Thoracic aorta (tissue), 2 donors: ENCODE measurements at regions not wholly inside any gene's neighbourhood (a gene's known extent, or its start where the extent isn't known, plus 50 kb on each side); places are given as distances from the start of the nearest gene placed in this dataset.

Experiments used
- ATAC-seq: fragments of 150-250 bp; one replicate; pipeline ENCODE4 v1.8.0; 2017; ENCODE audit warnings: low read depth; ENCODE audit not compliant: insufficient number of reproducible peaks, low FRiP score
- DNase-seq: peaks from one replicate; pipeline ENCODE4 v3.0.0-alpha.2; 2020; ENCODE audit warnings: low spot score
- H3K27ac ChIP-seq, 2 donors: fragments of 200-600 bp; sonication (generic); 1 replicate in 1 of 2; 2 replicates in 1 of 2; pipeline ENCODE4 v1.5.1; 2016; ENCODE audit warnings: mild to moderate bottlenecking in 2 of 2, moderate library complexity in 2 of 2
- H3K27me3 ChIP-seq: fragments of 200-600 bp; sonication (generic); replicated peaks from 2 replicates; pipeline ENCODE4 v1.6.0; 2016; ENCODE audit warnings: mild to moderate bottlenecking; ENCODE audit not compliant: insufficient read depth
- H3K36me3 ChIP-seq: fragments of 200-600 bp; sonication (generic); one replicate; pipeline ENCODE4 v1.5.1; 2016
- H3K4me1 ChIP-seq, 2 donors: fragments of 200-600 bp; sonication (generic); 1 replicate in 1 of 2; 2 replicates in 1 of 2; pipeline versions ENCODE4 v1.5.1 to v1.6.0; 2016; ENCODE audit warnings: low read depth in 2 of 2, mild to moderate bottlenecking in 1 of 2; ENCODE audit not compliant: control insufficient read depth in 1 of 2
- H3K4me3 ChIP-seq: fragments of 200-600 bp; sonication (generic); 2 replicates; pipeline ENCODE4 v1.5.1; 2016; ENCODE audit warnings: mild to moderate bottlenecking
- H3K9me3 ChIP-seq: fragments of 200-600 bp; sonication (generic); 2 replicates; pipeline ENCODE4 v1.5.1; 2016
- TF ChIP-seq, protein P1 (sequence below): fragments of 200-600 bp; sonication (generic); IDR thresholded peaks from one replicate; pipeline ENCODE4 v1.5.1; 2019; ENCODE audit warnings: antibody characterized with exemption

DNA sequence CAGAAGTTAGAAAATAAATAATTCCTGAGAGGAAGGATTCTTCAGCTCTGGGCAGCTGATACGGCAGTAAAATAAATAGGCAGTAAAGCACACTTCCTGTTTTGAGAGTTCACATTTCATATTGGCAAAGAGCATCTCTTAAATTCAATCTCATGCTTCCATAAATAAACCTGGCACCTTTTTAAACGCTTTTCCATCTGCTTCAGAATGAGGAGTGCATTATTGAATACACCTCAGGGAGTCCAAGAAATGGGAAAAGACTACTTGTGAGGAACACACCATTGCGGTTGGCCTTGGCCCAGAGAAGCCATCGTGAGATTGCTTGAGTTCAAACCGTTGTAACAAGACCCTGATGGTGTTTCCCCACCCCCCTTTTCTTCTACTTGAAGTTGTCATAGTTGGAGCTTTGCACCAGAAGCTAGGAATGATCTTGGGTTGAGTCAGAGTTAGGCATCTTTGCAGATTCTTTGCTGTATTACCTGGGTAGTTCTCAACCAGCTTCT is 123.9 kb downstream of the RDH14 start:
- Histone ChIP-seq H3K4me1 (peaks cover 3 to 42% of the 10 kb centered on the region in 2 donors), H3K4me3 (no peak overlapping the region)
- DNase-seq = no peak

DNA sequence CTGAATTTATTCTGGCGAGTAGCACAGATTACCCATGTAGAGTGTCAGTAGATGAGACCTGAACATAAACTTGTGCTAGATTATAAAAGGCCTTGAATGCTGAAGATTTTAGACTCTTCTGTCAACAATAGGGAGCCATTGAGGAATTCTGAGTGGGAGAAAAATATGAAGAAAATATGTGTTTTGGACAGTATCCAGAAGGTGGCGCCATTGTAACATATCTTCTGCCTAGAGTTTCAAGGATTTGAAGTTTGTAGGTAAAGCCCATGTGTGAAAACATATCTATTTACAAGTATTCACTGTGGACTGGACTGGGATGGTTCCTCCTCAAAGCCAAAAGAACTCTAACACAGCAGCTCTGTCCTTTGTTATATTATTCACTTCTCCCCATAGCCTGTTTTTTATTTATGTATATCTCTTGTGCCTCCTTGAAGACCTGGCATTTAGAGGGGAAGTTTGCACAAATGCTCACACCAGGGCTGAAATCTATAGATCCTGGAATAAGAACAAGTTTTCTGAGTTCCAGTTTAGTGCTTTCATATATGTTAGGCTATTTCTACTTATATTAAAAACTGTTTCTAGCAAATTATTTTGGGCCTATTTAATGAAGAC is 124.9 kb downstream of the RDH14 start:
- TF ChIP-seq, protein P1, sequence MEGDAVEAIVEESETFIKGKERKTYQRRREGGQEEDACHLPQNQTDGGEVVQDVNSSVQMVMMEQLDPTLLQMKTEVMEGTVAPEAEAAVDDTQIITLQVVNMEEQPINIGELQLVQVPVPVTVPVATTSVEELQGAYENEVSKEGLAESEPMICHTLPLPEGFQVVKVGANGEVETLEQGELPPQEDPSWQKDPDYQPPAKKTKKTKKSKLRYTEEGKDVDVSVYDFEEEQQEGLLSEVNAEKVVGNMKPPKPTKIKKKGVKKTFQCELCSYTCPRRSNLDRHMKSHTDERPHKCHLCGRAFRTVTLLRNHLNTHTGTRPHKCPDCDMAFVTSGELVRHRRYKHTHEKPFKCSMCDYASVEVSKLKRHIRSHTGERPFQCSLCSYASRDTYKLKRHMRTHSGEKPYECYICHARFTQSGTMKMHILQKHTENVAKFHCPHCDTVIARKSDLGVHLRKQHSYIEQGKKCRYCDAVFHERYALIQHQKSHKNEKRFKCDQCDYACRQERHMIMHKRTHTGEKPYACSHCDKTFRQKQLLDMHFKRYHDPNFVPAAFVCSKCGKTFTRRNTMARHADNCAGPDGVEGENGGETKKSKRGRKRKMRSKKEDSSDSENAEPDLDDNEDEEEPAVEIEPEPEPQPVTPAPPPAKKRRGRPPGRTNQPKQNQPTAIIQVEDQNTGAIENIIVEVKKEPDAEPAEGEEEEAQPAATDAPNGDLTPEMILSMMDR = peak; percentile 62

More for the DNA sequence above, 123.9 kb downstream of the RDH14 start:
- Histone ChIP-seq H3K36me3 (no peaks in the 10 kb centered on the region), H3K27ac (no peak overlapping the region), H3K27me3 (no peaks in the 10 kb centered on the region), H3K9me3 (no peaks in the 10 kb centered on the region)
- TF ChIP-seq, protein P1 = no peak
- no peak for ATAC-seq

DNA sequence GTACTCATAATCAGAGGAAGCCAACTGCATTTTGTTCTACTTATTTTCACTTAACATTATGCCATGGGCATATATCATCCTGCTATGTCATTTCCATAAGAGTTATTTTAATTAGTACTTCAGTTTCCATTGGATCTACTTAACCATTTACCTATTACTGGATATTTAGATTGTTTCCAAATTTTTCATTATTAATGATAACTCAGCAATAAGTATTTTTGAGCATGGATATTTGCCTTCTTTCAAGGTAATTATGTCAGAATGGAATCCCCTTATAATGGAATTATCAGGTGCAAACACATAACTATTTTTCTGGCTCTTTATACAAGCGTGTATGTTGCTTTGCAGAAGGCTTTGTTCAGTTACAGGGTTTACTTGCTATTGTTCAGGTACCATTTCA is 126.6 kb downstream of the RDH14 start:
- TF ChIP-seq, protein P1 = no peak
- peaks cover 3 to 27% of the 10 kb centered on the region in 2 donors for H3K4me1 ChIP-seq
- DNase-seq (no peak), ATAC-seq (no peak)
- H3K27ac ChIP-seq = no peak overlapping the region
- no peaks in the 10 kb centered on the region for H3K27me3 ChIP-seq
- H3K36me3 ChIP-seq = no peaks in the 10 kb centered on the region
- H3K4me3 ChIP-seq = no peak overlapping the region
- H3K9me3 ChIP-seq = no peaks in the 10 kb centered on the region

More for the DNA sequence above, 124.9 kb downstream of the RDH14 start:
- DNase-seq (no peak), ATAC-seq (no peak)
- Histone ChIP-seq H3K27me3 (no peaks in the 10 kb centered on the region), H3K9me3 (no peaks in the 10 kb centered on the region), H3K27ac (no peak overlapping the region), H3K4me1 (peaks cover 3 to 33% of the 10 kb centered on the region in 2 donors), H3K4me3 (no peak overlapping the region), H3K36me3 (no peaks in the 10 kb centered on the region)

DNA sequence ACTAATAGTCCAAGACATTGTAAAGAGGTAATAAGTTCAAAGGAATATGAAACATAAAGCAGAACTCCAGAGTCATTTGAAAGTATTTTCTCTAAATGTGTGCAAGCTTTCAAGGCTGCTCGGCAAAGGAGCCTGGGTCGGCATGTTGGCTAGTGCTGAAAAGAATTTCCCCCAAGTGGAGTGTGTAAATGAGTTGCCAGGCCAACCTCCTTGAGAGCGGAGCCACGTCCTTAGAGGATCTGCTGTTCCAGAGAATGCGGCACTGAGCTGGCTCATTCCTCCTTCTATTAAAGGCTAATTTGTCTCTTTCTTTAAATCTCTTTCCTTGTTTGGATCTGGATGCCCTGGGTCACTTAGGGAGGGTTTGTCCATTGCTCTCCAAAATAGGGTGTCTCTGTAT is 127.5 kb downstream of the RDH14 start:
- Histone ChIP-seq H3K4me1 (peaks cover 3 to 27% of the 10 kb centered on the region in 2 donors), H3K27me3 (no peaks in the 10 kb centered on the region), H3K9me3 (no peaks in the 10 kb centered on the region), H3K36me3 (no peaks in the 10 kb centered on the region), H3K4me3 (no peak overlapping the region), H3K27ac (no peak overlapping the region)
- DNase-seq (no peak), ATAC-seq (no peak)
- TF ChIP-seq, protein P1 = no peak

DNA sequence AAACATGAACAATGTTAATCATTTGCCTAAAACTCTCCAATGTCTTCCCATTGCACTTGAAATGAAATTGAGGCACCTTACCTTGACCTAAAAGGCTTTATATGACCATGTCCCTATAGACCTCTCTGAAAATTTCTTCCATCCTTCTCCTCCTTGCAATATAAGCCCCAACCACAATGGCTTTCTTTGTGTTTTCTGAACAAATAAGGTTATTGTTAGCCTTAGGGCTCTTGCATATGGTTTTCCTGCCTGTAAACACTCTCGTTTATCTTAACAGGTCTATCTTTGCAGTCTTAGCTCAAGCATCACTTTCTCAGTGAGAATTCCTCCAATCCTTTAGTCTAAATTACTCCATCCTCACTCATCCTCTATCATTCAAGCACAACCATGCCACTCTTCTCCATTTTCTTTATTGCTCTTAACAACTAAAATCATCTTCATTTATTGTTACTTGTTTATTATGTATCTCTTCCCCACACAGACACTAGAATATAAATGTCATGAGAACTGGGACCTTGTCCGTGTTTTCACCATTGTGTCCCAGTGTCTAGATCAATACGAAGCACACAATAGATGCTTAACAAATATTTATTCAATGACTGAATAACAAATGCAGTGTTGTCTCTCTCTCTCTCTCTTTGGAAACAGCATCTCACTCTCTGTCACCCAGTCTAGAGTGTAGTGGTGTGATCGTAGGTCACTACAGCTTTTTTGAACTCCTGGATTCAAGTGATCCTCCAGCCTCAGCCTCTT is 129.3 kb downstream of the RDH14 start:
- ATAC-seq (no peak), DNase-seq (no peak)
- H3K36me3 ChIP-seq = no peaks in the 10 kb centered on the region
- peaks cover 0 to 18% of the 10 kb centered on the region in 2 donors for H3K4me1 ChIP-seq
- no peaks in the 10 kb centered on the region for H3K9me3 ChIP-seq
- TF ChIP-seq, protein P1 = no peak
- H3K27me3 ChIP-seq = no peaks in the 10 kb centered on the region
- no peak overlapping the region for H3K4me3 ChIP-seq
- H3K27ac ChIP-seq = no peak overlapping the region
